D721Med (cell line): ENCODE measurements at regions not wholly inside any gene's neighbourhood (a gene's known extent, or its start where the extent isn't known, plus 50 kb on each side); places are given as distances from the start of the nearest gene placed in this dataset.

ENCODE experiments used
- DNase-seq: peaks from one replicate; pipeline ENCODE4 v3.0.0; 2011; ENCODE audit warnings: low spot score; ENCODE audit not compliant: insufficient read length
- FAIRE-seq: peaks from 2 replicates; lab custom pipeline; 2011; peaks lifted over from hg19 to GRCh38; lab: Jason Lieb, UNC
- CTCF ChIP-seq: IDR thresholded peaks from 2 replicates; pipeline ENCODE4 v1.5.1; 2012; ENCODE audit warnings: mild to moderate bottlenecking, control low read depth; ENCODE audit not compliant: insufficient read depth; ENCODE audit errors: missing control alignments

- TF ChIP-seq CTCF, result no peak
- FAIRE-seq (no peak), DNase-seq (no peak)
These were observed 279.3 kb upstream of the NCKAP5 start for GRCh38 chr2:133847591-133847990.

- FAIRE-seq (no peak), DNase-seq (no peak)
- TF ChIP-seq CTCF, result no peak
These were observed 279.9 kb upstream of the NCKAP5 start for GRCh38 chr2:133848111-133848649.

GRCh38 chr2:133849341-133849740, 281.1 kb upstream of the NCKAP5 start:
- FAIRE-seq, result no peak
- no peak for TF ChIP-seq CTCF
- no peak for DNase-seq

GRCh38 chr2:133854603-133855200, 286.4 kb upstream of the NCKAP5 start:
- no peak for TF ChIP-seq CTCF
- DNase-seq (no peak), FAIRE-seq (no peak)

GRCh38 chr2:133855526-133855925, 287.3 kb upstream of the NCKAP5 start:
- FAIRE-seq (no peak), DNase-seq (no peak)
- TF ChIP-seq CTCF, result no peak

GRCh38 chr2:133856678-133857077, 288.4 kb upstream of the NCKAP5 start:
- FAIRE-seq (no peak), DNase-seq (no peak)
- TF ChIP-seq CTCF, result no peak

GRCh38 chr2:133859578-133859977, 291.3 kb upstream of the NCKAP5 start:
- FAIRE-seq (no peak), DNase-seq (no peak)
- no peak for TF ChIP-seq CTCF
